ENCODE measurements at regions not wholly inside any gene's neighbourhood (a gene's known extent, or its start where the extent isn't known, plus 50 kb on each side); places are given as distances from the start of the nearest gene placed in this dataset.
"Not testable (repeated sequence)": the region's sequence is repeated elsewhere in the genome, so short reads cannot be mapped to it uniquely, and the experiment has no call there.

GRCh38 chr7:73153921-73154585 is 68.2 kb upstream of the SPDYE9 start:
- H3K79me2 ChIP-seq (ENCODE audit: insufficient read depth, low read depth); H3K9ac ChIP-seq; H3K27ac ChIP-seq; H3K27me3 ChIP-seq (ENCODE audit: insufficient read depth, low read depth); H2AFZ ChIP-seq (ENCODE audit: low read depth); H3K4me3 ChIP-seq (IDR thresholded peaks at IDR 0.05; ENCODE audit: insufficient read depth, low read depth, low read length); H3K4me2 ChIP-seq; H3K36me3 ChIP-seq (ENCODE audit: insufficient read depth); H3K4me1 ChIP-seq (ENCODE audit: low read depth, poor library complexity, severe bottlenecking); H4K20me1 ChIP-seq (ENCODE audit: insufficient read depth): not testable (repeated sequence)

GRCh38 chr7:73148570-73148969 is 62.7 kb upstream of the SPDYE9 start:
- not testable (repeated sequence) for H3K27me3 ChIP-seq (ENCODE audit: insufficient read depth, low read depth); H3K36me3 ChIP-seq (ENCODE audit: insufficient read depth); H3K27ac ChIP-seq; H3K4me1 ChIP-seq (ENCODE audit: low read depth, poor library complexity, severe bottlenecking); H4K20me1 ChIP-seq (ENCODE audit: insufficient read depth); H3K9ac ChIP-seq; H3K4me3 ChIP-seq (IDR thresholded peaks at IDR 0.05; ENCODE audit: insufficient read depth, low read depth, low read length); H3K4me2 ChIP-seq; H2AFZ ChIP-seq (ENCODE audit: low read depth); H3K79me2 ChIP-seq (ENCODE audit: insufficient read depth, low read depth)

GRCh38 chr7:73147681-73148080 is 61.8 kb upstream of the SPDYE9 start:
- not testable (repeated sequence) for H3K27ac ChIP-seq; H2AFZ ChIP-seq (ENCODE audit: low read depth); H3K4me2 ChIP-seq; H4K20me1 ChIP-seq (ENCODE audit: insufficient read depth); H3K27me3 ChIP-seq (ENCODE audit: insufficient read depth, low read depth); H3K9ac ChIP-seq; H3K36me3 ChIP-seq (ENCODE audit: insufficient read depth); H3K79me2 ChIP-seq (ENCODE audit: insufficient read depth, low read depth); H3K4me3 ChIP-seq (IDR thresholded peaks at IDR 0.05; ENCODE audit: insufficient read depth, low read depth, low read length); H3K4me1 ChIP-seq (ENCODE audit: low read depth, poor library complexity, severe bottlenecking)

GRCh38 chr7:73143993-73144392 is 58.2 kb upstream of the SPDYE9 start:
- not testable (repeated sequence) for H3K36me3 ChIP-seq (ENCODE audit: insufficient read depth)

GRCh38 chr7:73137922-73138321 is 52.1 kb upstream of the SPDYE9 start:
- H2AFZ ChIP-seq (ENCODE audit: low read depth); H4K20me1 ChIP-seq (ENCODE audit: insufficient read depth); H3K36me3 ChIP-seq (ENCODE audit: insufficient read depth); H3K9ac ChIP-seq; H3K4me3 ChIP-seq (IDR thresholded peaks at IDR 0.05; ENCODE audit: insufficient read depth, low read depth, low read length); H3K27me3 ChIP-seq (ENCODE audit: insufficient read depth, low read depth); H3K4me2 ChIP-seq; H3K79me2 ChIP-seq (ENCODE audit: insufficient read depth, low read depth); H3K4me1 ChIP-seq (ENCODE audit: low read depth, poor library complexity, severe bottlenecking); H3K27ac ChIP-seq: not testable (repeated sequence)

More at GRCh38 chr7:73143993-73144392, 58.2 kb upstream of the SPDYE9 start:
- not testable (repeated sequence) for H4K20me1 ChIP-seq (ENCODE audit: insufficient read depth); H3K79me2 ChIP-seq (ENCODE audit: insufficient read depth, low read depth); H3K4me2 ChIP-seq; H2AFZ ChIP-seq (ENCODE audit: low read depth); H3K9ac ChIP-seq; H3K4me3 ChIP-seq (IDR thresholded peaks at IDR 0.05; ENCODE audit: insufficient read depth, low read depth, low read length); H3K4me1 ChIP-seq (ENCODE audit: low read depth, poor library complexity, severe bottlenecking); H3K27ac ChIP-seq; H3K27me3 ChIP-seq (ENCODE audit: insufficient read depth, low read depth)

All from KMS-11 (cell line).